HL-60 (cell line): ENCODE measurements at regions not wholly inside any gene's neighbourhood (a gene's known extent, or its start where the extent isn't known, plus 50 kb on each side); places are given as distances from the start of the nearest gene placed in this dataset.

Source experiments
- DNase-seq, 2 experiments: peaks; one replicate each; pipeline ENCODE4 v3.0.0-alpha.2; 2010 to 2020; ENCODE audit warnings: low read depth in 1 of 2, low spot score in 1 of 2
- H3K27ac ChIP-seq: fragments of 250-450 bp; sonication (Bioruptor Pico); replicated peaks from 2 replicates; pipeline ENCODE4 v1.5.1; 2020; ENCODE audit warnings: mild to moderate bottlenecking, moderate library complexity
- H3K27me3 ChIP-seq: fragments of 250-450 bp; sonication (Bioruptor Pico); 2 replicates; pipeline ENCODE4 v1.5.1; 2021; ENCODE audit warnings: mild to moderate bottlenecking, moderate library complexity; ENCODE audit not compliant: insufficient read depth, poor library complexity, severe bottlenecking
- H3K4me3 ChIP-seq: replicated peaks from 2 replicates; pipeline ENCODE4 v1.5.1; 2011; ENCODE audit warnings: mild to moderate bottlenecking, control low read depth, low read length; ENCODE audit not compliant: insufficient read depth
- CTCF ChIP-seq: IDR thresholded peaks from one replicate; pipeline ENCODE4 v1.5.1; 2011; ENCODE audit warnings: low read length, control low read depth, inconsistent platforms; ENCODE audit not compliant: insufficient read depth
- GABPA ChIP-seq: IDR thresholded peaks from 2 replicates; pipeline ENCODE4 v1.6.1; 2012; ENCODE audit warnings: low read depth
- POLR2AphosphoS5 ChIP-seq: IDR thresholded peaks from 2 replicates; pipeline ENCODE4 v1.6.1; 2012; ENCODE audit warnings: low read depth
- REST ChIP-seq: IDR thresholded peaks from 2 replicates; pipeline ENCODE4 v1.6.1; 2012; ENCODE audit warnings: low read depth; ENCODE audit not compliant: insufficient replicate concordance
- SPI1 ChIP-seq: IDR thresholded peaks from 2 replicates; pipeline ENCODE4 v1.6.1; 2012; ENCODE audit warnings: low read depth, mild to moderate bottlenecking, borderline replicate concordance

GRCh38 chr13:22770891-22771290, 409.9 kb upstream of the SGCG start:
- Histone ChIP-seq H3K27ac (no peak overlapping the region), H3K27me3 (peaks cover 4% of the 10 kb centered on the region), H3K4me3 (no peak overlapping the region)
- DNase-seq, result no peak
- TF ChIP-seq CTCF (no peak), REST (no peak), GABPA (no peak), POLR2AphosphoS5 (no peak), SPI1 (no peak)

- DNase-seq, result no peak
- Histone ChIP-seq H3K27me3 (peaks cover 4% of the 10 kb centered on the region), H3K4me3 (no peak overlapping the region), H3K27ac (no peak overlapping the region)
- TF ChIP-seq REST (no peak), CTCF (no peak), SPI1 (no peak), GABPA (no peak), POLR2AphosphoS5 (no peak)
Observed at GRCh38 chr13:22773465-22773864, 407.3 kb upstream of the SGCG start.

GRCh38 chr13:22776394-22777186, 404.2 kb upstream of the SGCG start:
- Histone ChIP-seq H3K4me3 (no peak overlapping the region), H3K27ac (no peak overlapping the region), H3K27me3 (peaks cover 4% of the 10 kb centered on the region)
- no peak for DNase-seq
- TF ChIP-seq SPI1, result no peak
- TF ChIP-seq POLR2AphosphoS5, result no peak

GRCh38 chr13:22777207-22777606, 403.6 kb upstream of the SGCG start:
- peaks cover 4% of the 10 kb centered on the region for H3K27me3 ChIP-seq
- no peak overlapping the region for H3K4me3 ChIP-seq
- TF ChIP-seq POLR2AphosphoS5, result no peak
- TF ChIP-seq SPI1, result no peak
- no peak for TF ChIP-seq GABPA
- TF ChIP-seq CTCF, result no peak
- TF ChIP-seq REST, result no peak
- no peak overlapping the region for H3K27ac ChIP-seq
- DNase-seq, result no peak
